PFSK-1 (cell line): ENCODE measurements at regions not wholly inside any gene's neighbourhood (a gene's known extent, or its start where the extent isn't known, plus 50 kb on each side); places are given as distances from the start of the nearest gene placed in this dataset.

ENCODE experiments used
- FOXP2 ChIP-seq: optimal IDR thresholded peaks from 2 replicates; pipeline ENCODE3; 2011; ENCODE audit warnings: borderline replicate concordance, control low read depth, inconsistent platforms; ENCODE audit not compliant: insufficient read depth; ENCODE audit errors: extremely low read length, extremely low read depth
- POLR2AphosphoS5 ChIP-seq: IDR thresholded peaks from 2 replicates; pipeline ENCODE4 v1.6.1; 2012; ENCODE audit warnings: low read depth, mild to moderate bottlenecking, control low read depth, low read length, moderate library complexity
- SIN3A ChIP-seq: IDR thresholded peaks from 2 replicates; pipeline ENCODE4 v1.6.1; 2012; ENCODE audit warnings: mild to moderate bottlenecking, low read length, moderate library complexity, borderline replicate concordance; ENCODE audit not compliant: insufficient read depth
- TAF1 ChIP-seq: IDR thresholded peaks from 2 replicates; pipeline ENCODE4 v1.6.1; 2012; ENCODE audit warnings: low read length, control low read depth, borderline replicate concordance; ENCODE audit not compliant: insufficient read depth
- TF ChIP-seq, protein P1 (sequence below), 2 experiments: IDR thresholded peaks; 2 replicates each; pipeline versions ENCODE4 v1.6.1 to v1.8.0; 2011 to 2012; ENCODE audit warnings: low read depth in 2 of 2, low read length in 2 of 2, control low read depth in 1 of 2, inconsistent platforms in 1 of 2, mild to moderate bottlenecking in 1 of 2, moderate library complexity in 1 of 2; ENCODE audit not compliant: insufficient read depth in 1 of 2

DNA sequence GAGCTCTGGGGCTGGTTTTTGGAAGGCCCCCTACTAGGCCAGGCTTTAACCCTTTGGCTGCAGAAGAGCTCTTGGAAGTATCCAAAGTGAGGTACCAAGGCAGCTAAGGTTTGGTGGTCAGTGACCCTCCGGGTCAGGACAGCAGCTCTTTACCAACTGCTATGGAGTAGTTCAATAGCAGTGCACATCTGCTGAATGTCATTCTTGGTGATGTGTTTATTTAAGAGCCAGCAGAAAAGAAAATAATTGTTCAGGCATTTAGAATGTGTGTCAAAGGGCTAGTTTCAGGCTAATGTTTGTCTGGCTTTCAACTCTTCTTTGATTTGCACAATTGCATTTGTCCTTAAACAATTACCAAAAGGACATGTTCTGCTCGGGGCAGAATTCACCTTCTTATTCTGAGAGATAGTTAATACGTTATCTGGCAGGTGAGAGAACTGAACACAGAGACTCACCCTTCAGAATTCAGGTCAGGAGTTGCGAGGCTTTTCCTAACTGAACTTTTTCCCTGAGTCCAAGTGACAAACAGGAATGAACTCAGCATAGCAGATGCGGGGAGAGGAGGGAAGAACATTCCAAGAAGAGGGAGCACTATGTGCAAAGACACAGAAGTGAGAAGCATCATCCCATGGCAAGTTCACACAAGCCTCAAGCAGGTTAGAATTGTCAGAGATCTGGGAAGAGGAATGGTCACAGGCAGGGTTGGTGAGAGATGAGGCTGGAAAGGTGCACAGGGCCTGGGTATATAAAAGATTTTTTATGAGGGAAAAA lies 556.7 kb upstream of the TLE4 start:
- no peak for TF ChIP-seq FOXP2
- TF ChIP-seq SIN3A = no peak
- TF ChIP-seq, protein P1, sequence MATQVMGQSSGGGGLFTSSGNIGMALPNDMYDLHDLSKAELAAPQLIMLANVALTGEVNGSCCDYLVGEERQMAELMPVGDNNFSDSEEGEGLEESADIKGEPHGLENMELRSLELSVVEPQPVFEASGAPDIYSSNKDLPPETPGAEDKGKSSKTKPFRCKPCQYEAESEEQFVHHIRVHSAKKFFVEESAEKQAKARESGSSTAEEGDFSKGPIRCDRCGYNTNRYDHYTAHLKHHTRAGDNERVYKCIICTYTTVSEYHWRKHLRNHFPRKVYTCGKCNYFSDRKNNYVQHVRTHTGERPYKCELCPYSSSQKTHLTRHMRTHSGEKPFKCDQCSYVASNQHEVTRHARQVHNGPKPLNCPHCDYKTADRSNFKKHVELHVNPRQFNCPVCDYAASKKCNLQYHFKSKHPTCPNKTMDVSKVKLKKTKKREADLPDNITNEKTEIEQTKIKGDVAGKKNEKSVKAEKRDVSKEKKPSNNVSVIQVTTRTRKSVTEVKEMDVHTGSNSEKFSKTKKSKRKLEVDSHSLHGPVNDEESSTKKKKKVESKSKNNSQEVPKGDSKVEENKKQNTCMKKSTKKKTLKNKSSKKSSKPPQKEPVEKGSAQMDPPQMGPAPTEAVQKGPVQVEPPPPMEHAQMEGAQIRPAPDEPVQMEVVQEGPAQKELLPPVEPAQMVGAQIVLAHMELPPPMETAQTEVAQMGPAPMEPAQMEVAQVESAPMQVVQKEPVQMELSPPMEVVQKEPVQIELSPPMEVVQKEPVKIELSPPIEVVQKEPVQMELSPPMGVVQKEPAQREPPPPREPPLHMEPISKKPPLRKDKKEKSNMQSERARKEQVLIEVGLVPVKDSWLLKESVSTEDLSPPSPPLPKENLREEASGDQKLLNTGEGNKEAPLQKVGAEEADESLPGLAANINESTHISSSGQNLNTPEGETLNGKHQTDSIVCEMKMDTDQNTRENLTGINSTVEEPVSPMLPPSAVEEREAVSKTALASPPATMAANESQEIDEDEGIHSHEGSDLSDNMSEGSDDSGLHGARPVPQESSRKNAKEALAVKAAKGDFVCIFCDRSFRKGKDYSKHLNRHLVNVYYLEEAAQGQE (IDR thresholded peaks at IDR 0.05; ENCODE audit: insufficient read depth in 1 of 2, low read depth in 2 of 2, low read length in 2 of 2) = no peak
- TF ChIP-seq TAF1 = no peak
- TF ChIP-seq POLR2AphosphoS5 = no peak

DNA sequence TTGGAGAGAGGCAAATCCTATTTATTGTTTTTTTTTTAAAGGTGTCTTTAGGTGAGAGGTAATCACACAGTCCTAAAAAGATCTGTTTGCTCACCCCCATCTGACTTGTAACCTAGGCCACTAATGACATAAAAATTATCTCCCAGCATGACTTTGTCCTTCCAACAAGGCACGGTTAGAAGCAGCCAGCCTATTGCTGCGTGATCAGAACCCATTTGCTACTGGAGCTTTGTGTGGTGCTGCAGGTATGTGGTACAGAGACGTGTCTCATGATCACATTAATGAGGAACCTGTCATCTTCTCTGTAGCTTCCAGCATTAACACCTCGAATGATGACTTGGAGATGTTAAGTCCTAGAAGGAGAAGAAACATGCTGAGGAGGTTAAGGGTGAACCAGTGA lies 555.8 kb upstream of the TLE4 start:
- TF ChIP-seq FOXP2 (no peak), SIN3A (no peak), TAF1 (no peak), POLR2AphosphoS5 (no peak)
- TF ChIP-seq, protein P1 (IDR thresholded peaks at IDR 0.05; ENCODE audit: insufficient read depth in 1 of 2, low read depth in 2 of 2, low read length in 2 of 2) = no peak

DNA sequence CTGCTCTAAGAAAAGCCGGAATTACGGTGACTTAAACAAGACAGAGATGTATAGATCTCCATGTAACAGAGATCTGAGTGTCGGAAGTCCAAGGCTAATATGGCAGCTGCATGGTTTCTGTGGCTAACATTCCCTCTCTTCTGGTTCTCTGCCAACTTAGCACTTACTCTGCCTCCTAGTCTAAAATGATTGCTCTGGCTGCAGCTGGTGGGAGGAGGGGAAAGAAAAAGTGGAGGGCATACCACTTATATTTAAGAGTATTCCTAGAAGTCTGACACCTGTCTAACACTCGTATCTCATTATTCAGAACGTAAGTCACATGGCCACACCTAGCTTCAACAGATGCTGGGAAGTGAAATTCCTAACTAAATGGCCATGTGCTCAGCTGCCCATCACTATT lies 551.5 kb upstream of the TLE4 start:
- TF ChIP-seq TAF1 (no peak), FOXP2 (no peak), POLR2AphosphoS5 (no peak), SIN3A (no peak)
- TF ChIP-seq, protein P1 (IDR thresholded peaks at IDR 0.05; ENCODE audit: insufficient read depth in 1 of 2, low read depth in 2 of 2, low read length in 2 of 2) = no peak

DNA sequence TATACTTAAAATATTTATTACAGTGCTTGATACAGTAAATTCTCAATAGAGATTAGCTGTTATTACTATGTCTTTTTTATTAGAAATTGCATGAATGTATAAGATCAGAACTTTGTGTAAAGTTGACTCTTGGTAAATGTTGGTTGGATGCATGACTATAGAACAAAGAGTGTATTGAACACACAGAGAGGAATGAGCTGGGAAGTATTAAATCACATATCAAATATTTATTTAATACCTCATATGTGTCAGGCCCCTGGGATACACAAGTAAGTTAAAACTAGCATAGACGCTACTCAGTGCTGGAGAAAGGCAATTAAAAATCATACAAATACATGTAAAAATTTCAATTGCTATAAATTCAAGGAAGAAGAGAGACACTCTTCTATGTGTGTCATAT lies 550.7 kb upstream of the TLE4 start:
- TF ChIP-seq FOXP2 (no peak), TAF1 (no peak), POLR2AphosphoS5 (no peak), SIN3A (no peak)
- TF ChIP-seq, protein P1 (IDR thresholded peaks at IDR 0.05; ENCODE audit: insufficient read depth in 1 of 2, low read depth in 2 of 2, low read length in 2 of 2) = no peak
